ENCODE measurements at regions not wholly inside any gene's neighbourhood (a gene's known extent, or its start where the extent isn't known, plus 50 kb on each side); places are given as distances from the start of the nearest gene placed in this dataset.

- DNase-seq: no peak
Observed at GRCh38 chr4:57658673-57659072, 548.5 kb upstream of the IGFBP7 start.

GRCh38 chr4:57658188-57658587 lies 548.0 kb upstream of the IGFBP7 start:
- DNase-seq: no peak

GRCh38 chr4:57655342-57655741 lies 545.2 kb upstream of the IGFBP7 start:
- DNase-seq: no peak

- DNase-seq: no peak
Observed at GRCh38 chr4:57652779-57653178, 542.6 kb upstream of the IGFBP7 start.

- DNase-seq: no peak
Observed at GRCh38 chr4:57640391-57641100, 530.4 kb upstream of the IGFBP7 start.

- no peak for DNase-seq
Observed at GRCh38 chr4:57639561-57640382, 529.6 kb upstream of the IGFBP7 start.

- DNase-seq: no peak
Observed at GRCh38 chr4:57635910-57636309, 525.7 kb upstream of the IGFBP7 start.

- DNase-seq: no peak
Observed at GRCh38 chr4:57633212-57633859, 523.2 kb upstream of the IGFBP7 start.

- no peak for DNase-seq
Observed at GRCh38 chr4:57632564-57632963, 522.4 kb upstream of the IGFBP7 start.

- no peak for DNase-seq
Observed at GRCh38 chr4:57631147-57631546, 521.0 kb upstream of the IGFBP7 start.

GRCh38 chr4:57628004-57628403 lies 517.8 kb upstream of the IGFBP7 start:
- no peak for DNase-seq

GRCh38 chr4:57614257-57614932 lies 504.2 kb upstream of the IGFBP7 start:
- DNase-seq: no peak

GRCh38 chr4:57612279-57612678 lies 502.1 kb upstream of the IGFBP7 start:
- no peak for DNase-seq

GRCh38 chr4:57607566-57608180 lies 497.5 kb upstream of the IGFBP7 start:
- no peak for DNase-seq

- no peak for DNase-seq
Observed at GRCh38 chr4:57605376-57605775, 495.2 kb upstream of the IGFBP7 start.

- DNase-seq: no peak
Observed at GRCh38 chr4:57602141-57602540, 492.0 kb upstream of the IGFBP7 start.

GRCh38 chr4:57591073-57591472 lies 480.9 kb upstream of the IGFBP7 start:
- no peak for DNase-seq

GRCh38 chr4:57588557-57588956 lies 478.4 kb upstream of the IGFBP7 start:
- DNase-seq: no peak

GRCh38 chr4:57580710-57581599 lies 470.8 kb upstream of the IGFBP7 start:
- DNase-seq: no peak

- DNase-seq: no peak
Observed at GRCh38 chr4:57575426-57575825, 465.2 kb upstream of the IGFBP7 start.

- DNase-seq: no peak
Observed at GRCh38 chr4:57554556-57555092, 444.4 kb upstream of the IGFBP7 start.

Data from fibroblast of upper back skin (primary cell).